Dermis microvascular lymphatic vessel endothelial cell (primary cell): ENCODE measurements at regions not wholly inside any gene's neighbourhood (a gene's known extent, or its start where the extent isn't known, plus 50 kb on each side); places are given as distances from the start of the nearest gene placed in this dataset.

ENCODE experiments used
- DNase-seq, 2 donors: peaks; one replicate each; pipeline versions ENCODE4 v3.0.0 to v3.0.0-alpha.2; 2010; ENCODE audit warnings: low read depth in 2 of 2

DNA sequence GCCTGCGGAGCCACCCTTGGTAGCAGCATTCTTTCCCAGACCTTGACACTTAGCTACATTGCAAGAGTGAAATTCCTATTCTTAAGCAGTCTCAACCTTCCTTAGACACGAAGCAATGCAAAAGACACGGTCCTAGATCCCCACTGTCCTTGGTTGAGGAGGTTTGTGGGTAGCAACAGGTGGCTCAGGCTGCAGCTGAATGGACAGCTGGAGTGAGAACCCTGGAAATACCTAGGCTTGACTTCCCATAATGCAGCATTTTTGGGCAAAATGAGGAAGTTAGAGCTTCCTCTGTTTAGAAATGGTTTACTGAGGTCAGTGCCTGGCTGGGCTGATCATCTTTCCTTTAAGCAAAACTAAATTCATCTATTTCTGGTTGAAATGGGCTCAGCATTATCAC, 296.6 kb downstream of the RFC3 start:
- DNase-seq, result no peak

DNA sequence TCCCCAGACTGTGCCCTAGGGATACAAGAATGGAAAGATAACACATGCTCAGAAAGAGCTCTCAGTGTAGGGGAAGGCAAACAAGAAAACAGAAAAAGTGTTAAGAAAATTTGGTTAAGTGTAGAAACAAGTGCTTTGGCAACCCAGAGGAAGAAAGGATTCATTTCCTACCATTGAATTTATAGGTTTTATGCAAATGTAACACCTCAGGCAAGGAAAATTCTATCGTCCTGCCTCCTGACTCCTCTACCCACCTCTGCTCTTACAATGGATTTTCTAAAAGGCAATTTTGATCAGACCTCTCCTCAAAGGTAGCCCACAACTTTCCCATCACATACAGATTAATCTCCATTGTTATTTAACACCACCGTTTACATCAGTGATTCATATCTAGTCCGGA, 298.7 kb downstream of the RFC3 start:
- DNase-seq, result no peak

GRCh38 chr13:34124666-34125306, 306.8 kb downstream of the RFC3 start:
- no peak for DNase-seq

DNA sequence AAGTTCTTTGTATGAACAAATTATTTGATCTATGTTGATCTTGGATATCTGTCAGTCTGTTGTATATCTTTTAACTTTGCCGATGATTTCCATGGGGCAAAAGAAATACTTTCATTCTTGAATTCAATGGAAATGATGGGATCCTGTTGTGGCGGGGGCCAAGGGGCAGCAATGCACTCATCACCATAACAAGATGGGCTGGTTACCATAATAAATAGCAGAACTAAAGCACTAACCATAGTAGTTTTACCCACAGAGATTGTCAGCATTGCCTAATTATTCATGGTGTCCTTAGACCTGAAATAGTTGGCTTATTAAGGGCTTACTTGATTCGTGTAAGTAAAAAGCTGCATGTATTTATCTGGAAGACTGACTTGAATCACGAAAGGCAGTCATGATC, 309.6 kb downstream of the RFC3 start:
- DNase-seq, result no peak

DNA sequence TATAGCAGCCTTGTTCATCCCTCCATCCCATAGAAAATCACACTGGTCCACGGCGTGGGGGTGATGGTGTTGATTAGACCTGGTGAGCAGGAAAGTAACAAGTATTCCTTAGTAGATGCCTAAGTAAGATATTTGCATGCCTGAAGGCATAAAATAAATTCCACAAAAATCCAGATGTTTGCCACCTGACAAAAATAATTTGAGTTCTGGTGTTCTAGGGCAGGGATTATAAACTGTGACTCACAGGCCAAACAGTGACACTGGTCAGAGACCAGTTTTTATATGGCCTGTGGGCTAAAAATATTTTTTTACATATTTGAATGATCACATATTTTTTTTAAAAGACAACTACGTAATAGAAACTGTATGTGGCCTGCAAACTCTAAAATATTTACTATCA, 310.7 kb downstream of the RFC3 start:
- no peak for DNase-seq

DNA sequence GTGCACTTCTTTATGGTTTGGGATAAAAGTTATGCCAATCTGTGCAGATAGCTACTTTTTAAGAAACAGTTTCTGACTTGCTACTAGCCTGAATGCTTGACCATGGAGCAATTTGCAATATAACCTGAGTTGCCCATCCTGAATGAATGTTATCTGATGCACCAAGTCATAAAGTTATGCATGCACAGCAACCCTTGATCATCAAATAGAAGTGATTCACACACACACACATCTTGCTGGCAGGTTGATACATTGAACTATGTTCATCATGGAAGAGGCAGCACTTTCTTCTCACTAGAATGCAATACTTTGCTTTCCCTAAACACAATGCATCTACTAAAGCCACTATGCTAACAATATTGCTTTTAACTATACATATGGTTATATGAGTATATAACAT, 311.5 kb downstream of the RFC3 start:
- no peak for DNase-seq

GRCh38 chr13:34137200-34137599, 319.3 kb downstream of the RFC3 start:
- no peak for DNase-seq

DNA sequence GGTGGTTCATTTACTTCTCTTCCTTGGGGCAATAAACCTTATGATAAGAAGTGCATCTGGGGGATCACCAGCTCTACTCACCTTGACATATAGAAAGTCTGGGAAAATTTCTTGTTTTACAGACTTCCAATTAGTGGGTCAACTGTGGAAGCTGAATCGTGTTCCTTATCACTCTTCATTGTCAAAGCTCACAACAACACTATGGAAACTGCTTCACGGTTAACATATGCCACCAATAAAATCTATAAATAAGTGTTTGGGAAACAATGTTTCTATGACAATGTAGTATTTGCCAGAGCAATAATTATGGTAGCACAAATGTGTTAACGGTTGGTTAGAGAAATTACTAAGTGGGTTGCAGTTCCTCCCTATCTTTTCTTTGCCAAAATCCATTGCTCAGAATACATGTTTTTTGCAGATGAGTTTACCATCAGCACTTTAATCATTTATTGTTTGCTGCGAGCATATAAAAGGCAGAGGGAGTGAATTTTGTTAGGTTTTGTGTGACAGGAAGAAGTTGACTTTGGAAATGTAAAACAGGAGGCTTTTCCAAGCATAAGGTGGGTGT, 321.8 kb downstream of the RFC3 start:
- no peak for DNase-seq

GRCh38 chr13:34143637-34144036, 325.7 kb downstream of the RFC3 start:
- no peak for DNase-seq

- no peak for DNase-seq
These were observed 326.2 kb downstream of the RFC3 start for GRCh38 chr13:34144142-34144541.

DNA sequence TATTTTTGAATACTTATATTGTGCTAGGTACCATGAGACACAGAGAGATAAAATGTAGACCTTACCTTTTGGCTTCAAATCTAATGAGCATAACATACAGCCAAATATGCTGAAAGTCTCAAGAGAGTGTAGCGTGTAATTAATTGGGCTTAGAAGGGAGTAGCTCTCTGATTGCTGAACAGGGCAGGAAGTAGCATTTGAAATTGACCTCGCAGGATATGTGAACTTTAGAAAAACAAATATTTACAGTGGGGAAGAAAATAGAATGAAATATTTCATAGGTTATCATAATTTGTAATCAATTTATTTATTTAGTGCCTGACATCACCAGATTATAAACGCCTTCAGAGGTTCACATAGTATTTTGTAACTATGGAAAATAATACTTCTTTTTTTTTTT, 327.1 kb downstream of the RFC3 start:
- no peak for DNase-seq

DNA sequence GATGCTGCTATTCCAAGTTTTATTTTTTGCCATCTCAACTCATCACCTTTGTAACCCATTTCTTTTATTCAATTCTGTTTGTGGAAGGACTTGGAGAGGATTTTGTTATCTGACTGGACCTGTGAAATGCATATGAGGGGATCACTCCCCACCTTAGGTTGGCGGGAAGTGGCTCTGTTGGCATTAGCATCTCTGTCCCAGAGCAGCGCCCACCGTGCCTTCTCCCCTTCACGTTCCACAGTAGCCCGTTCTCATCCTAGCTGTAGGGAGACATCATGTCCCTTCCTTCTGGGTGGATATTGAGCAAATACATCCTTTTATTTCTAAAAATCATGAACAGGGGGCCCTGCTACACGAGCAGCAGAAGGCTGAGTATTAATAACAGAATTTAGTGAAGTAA, 330.4 kb downstream of the RFC3 start:
- no peak for DNase-seq

DNA sequence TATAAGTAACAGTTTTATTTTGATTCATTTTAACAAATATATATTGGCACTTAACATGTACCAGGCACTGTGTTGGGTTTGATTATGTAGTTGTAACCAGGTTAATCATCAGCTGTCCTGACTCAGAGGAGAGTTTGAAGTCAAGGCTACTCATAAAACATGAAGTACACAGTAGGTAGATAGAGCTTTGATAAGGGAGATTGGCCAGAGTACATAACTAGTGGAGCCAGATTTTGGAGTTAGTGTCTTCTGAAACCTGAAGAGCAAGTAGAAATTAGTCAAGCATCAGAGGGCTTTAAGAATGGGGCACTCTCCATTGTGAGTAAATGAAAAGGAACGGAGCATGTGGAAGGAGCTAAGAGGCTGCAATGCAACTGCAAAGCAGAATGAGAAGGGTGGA, 333.9 kb downstream of the RFC3 start:
- DNase-seq, result no peak

GRCh38 chr13:34152409-34152808, 334.5 kb downstream of the RFC3 start:
- no peak for DNase-seq

DNA sequence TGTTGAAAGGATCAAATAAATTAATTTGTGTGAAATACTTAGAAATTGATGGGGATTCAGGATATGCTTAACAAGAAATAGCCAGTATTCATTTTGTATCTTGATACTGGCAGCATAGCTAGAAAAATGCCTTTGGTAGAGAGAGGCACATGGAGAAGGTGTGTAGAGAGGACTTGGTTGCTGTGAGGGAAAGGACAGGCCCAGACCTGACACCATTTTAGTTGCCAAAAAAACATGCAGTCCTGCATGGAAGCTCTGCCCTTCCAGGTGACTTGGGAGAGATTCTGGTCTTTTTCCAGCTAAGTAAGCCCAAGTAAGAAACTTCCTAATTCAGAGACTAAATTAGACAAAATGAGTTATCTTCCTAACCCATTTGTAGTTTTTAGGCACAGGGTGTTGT, 335.0 kb downstream of the RFC3 start:
- no peak for DNase-seq

GRCh38 chr13:34153428-34154180, 335.7 kb downstream of the RFC3 start:
- DNase-seq, result peak in 1 of 2 donors; percentile 19

GRCh38 chr13:34155931-34156607, 338.1 kb downstream of the RFC3 start:
- peak in 1 of 2 donors; percentile 68 for DNase-seq

DNA sequence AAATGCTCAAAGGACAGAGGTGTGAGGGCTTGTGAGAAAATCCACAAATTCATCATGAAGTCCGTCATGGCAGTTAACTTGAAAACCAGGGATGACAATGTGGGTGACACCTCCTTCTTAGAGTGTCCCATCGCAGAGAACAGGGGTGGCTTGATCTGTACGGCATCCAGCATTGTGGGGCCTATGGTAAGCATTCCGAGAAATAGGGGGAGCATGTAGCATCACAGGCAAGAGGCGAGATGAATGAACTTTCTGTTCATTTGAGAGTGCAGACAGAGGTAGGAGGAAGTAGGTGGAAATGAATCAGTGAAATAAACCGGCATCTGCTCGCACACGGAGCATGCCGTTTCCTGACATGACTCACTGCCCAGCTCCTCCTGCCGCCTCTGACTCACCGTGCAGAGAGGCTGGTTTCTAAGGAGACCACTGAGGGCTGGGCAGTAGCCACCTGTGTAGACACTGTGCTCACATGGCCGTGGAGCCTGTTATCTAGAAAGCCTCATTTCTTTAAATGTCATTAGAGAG, 339.0 kb downstream of the RFC3 start:
- peak; percentile 91 to 99 for DNase-seq

DNA sequence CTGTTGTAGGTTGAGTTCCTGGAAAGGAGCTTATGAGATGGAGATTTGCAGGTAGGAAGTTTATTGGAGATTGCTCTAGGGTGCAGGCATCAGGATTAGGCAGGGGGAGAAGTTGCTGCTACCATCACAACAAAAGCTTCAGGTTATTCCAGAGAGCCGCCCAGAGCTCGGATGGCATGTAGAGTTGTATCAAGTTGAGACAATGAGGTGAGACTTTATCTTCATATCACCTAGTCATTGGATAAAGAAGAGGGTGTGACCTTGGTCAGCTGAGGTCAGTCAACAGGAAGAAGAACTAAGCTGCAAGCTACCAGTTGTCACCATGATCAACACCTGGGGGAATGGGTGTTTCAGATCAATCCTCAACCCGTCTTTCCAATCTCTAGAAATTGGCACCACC, 342.0 kb downstream of the RFC3 start:
- no peak for DNase-seq

GRCh38 chr13:34161931-34162543, 344.1 kb downstream of the RFC3 start:
- DNase-seq, result peak in 1 of 2 donors; percentile 87

DNA sequence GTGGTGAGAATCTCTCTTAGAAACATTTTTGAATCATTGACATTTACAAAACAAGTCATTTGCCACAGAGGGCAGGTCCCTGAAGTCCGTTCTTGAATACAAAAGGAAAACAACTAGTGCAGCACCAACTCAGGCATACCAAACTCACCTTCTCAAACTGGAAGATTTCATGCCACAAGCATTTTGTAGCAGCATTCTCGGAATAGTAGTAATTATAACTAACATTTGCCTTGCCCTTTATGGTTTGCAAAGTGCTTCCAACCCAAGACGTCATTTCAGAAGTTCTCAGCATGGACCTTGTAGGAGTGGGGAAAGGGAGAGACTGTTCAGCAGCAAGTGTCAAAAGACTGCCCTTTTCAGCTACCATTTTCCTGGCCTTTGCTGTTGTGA, 344.6 kb downstream of the RFC3 start:
- no peak for DNase-seq

GRCh38 chr13:34164582-34164981, 346.6 kb downstream of the RFC3 start:
- DNase-seq, result no peak
